Body of pancreas (tissue), 4 donors: ENCODE measurements at regions not wholly inside any gene's neighbourhood (a gene's known extent, or its start where the extent isn't known, plus 50 kb on each side); places are given as distances from the start of the nearest gene placed in this dataset.

ENCODE experiments used
- ATAC-seq: fragments of 150-250 bp; one replicate; pipeline ENCODE4 v1.9.1; 2016
- DNase-seq, 4 donors: peaks; one replicate each; pipeline ENCODE4 v3.0.0-alpha.2; 2019
- H3K27ac ChIP-seq, 4 donors: fragments of 200-600 bp; sonication (generic); 1 replicate in 3 of 4; 2 replicates in 1 of 4; pipeline versions ENCODE4 v1.5.1 to v1.6.1; 2016 to 2019; ENCODE audit warnings: mild to moderate bottlenecking in 1 of 4, mixed read lengths in 1 of 4, moderate library complexity in 1 of 4
- H3K27me3 ChIP-seq, 2 donors: fragments of 200-600 bp; sonication (generic); one replicate each; pipeline ENCODE4 v1.6.0; 2016; ENCODE audit warnings: mild to moderate bottlenecking in 1 of 2
- H3K36me3 ChIP-seq, 2 donors: fragments of 200-600 bp; sonication (generic); replicated peaks in 1 of 2; 2 replicates each; pipeline ENCODE4 v1.5.1; 2016; ENCODE audit warnings: low read depth in 2 of 2; ENCODE audit not compliant: insufficient read depth in 1 of 2
- H3K4me1 ChIP-seq: fragments of 200-600 bp; sonication (generic); one replicate; pipeline ENCODE4 v1.6.0; 2016
- H3K4me3 ChIP-seq, 2 donors: fragments of 200-600 bp; sonication (generic); 1 replicate in 1 of 2; 2 replicates in 1 of 2; pipeline ENCODE4 v1.5.1; 2016 to 2019
- H3K9me3 ChIP-seq, 3 donors: fragments of 200-600 bp; sonication (generic); 1 replicate in 2 of 3; 2 replicates in 1 of 3; pipeline ENCODE4 v1.5.1; 2016
- POLR2A ChIP-seq, 3 donors: fragments of 450-650 bp; IDR thresholded peaks; one replicate each; pipeline ENCODE4 v1.6.1; 2016; ENCODE audit warnings: antibody characterized with exemption in 3 of 3, mild to moderate bottlenecking in 2 of 3
- WGBS, 2 donors: methylation state at CpG; one replicate each; pipeline ENCODE4 v1.1.5; 2017; 5-methylcytosine and 5-hydroxymethylcytosine counted together
- intact Hi-C: fragments of 100-400 bp; cut with DNase I; formaldehyde crosslinking; loops from one replicate; pipeline ENCODE4 v1.15.1; 2023
- TF ChIP-seq, protein P1 (sequence below), 7 experiments: fragments of 450-650 bp in 4 of 7; fragments of 200-600 bp in 3 of 7; sonication (generic) in 3 of 7; IDR thresholded peaks; one replicate each; pipeline ENCODE4 v1.5.1; 2016 to 2019; ENCODE audit warnings: antibody characterized with exemption in 7 of 7

- no peaks in the 10 kb centered on the region for H3K27me3 ChIP-seq
- no peak overlapping the region for H3K4me3 ChIP-seq
- ATAC-seq: no peak
- DNase-seq: no peak
- no peaks in the 10 kb centered on the region for H3K9me3 ChIP-seq
- no peaks in the 10 kb centered on the region for H3K4me1 ChIP-seq
- TF ChIP-seq POLR2A (IDR thresholded peaks at IDR 0.05): no peak
- TF ChIP-seq, protein P1, sequence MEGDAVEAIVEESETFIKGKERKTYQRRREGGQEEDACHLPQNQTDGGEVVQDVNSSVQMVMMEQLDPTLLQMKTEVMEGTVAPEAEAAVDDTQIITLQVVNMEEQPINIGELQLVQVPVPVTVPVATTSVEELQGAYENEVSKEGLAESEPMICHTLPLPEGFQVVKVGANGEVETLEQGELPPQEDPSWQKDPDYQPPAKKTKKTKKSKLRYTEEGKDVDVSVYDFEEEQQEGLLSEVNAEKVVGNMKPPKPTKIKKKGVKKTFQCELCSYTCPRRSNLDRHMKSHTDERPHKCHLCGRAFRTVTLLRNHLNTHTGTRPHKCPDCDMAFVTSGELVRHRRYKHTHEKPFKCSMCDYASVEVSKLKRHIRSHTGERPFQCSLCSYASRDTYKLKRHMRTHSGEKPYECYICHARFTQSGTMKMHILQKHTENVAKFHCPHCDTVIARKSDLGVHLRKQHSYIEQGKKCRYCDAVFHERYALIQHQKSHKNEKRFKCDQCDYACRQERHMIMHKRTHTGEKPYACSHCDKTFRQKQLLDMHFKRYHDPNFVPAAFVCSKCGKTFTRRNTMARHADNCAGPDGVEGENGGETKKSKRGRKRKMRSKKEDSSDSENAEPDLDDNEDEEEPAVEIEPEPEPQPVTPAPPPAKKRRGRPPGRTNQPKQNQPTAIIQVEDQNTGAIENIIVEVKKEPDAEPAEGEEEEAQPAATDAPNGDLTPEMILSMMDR (IDR thresholded peaks at IDR 0.05): no peak
- no peaks in the 10 kb centered on the region for H3K36me3 ChIP-seq
- no peak overlapping the region for H3K27ac ChIP-seq
- intact Hi-C loops: no loop called here
Measured at GRCh38 chr4:136017556-136017955, 1514.7 kb downstream of the PCDH18 start.

- Histone ChIP-seq H3K36me3 (no peaks in the 10 kb centered on the region), H3K27me3 (no peaks in the 10 kb centered on the region), H3K4me3 (no peak overlapping the region), H3K9me3 (no peaks in the 10 kb centered on the region), H3K27ac (no peak overlapping the region), H3K4me1 (no peaks in the 10 kb centered on the region)
- intact Hi-C loops: no loop called here
- DNase-seq (no peak), ATAC-seq (no peak)
- no peak for TF ChIP-seq POLR2A (IDR thresholded peaks at IDR 0.05)
- TF ChIP-seq, protein P1 (IDR thresholded peaks at IDR 0.05): no peak
- 58 to 66% methylated on average over 1 of the region's 1 CpG for WGBS, 2 donors
Measured at GRCh38 chr4:136012220-136012619, 1520.1 kb downstream of the PCDH18 start.

DNA sequence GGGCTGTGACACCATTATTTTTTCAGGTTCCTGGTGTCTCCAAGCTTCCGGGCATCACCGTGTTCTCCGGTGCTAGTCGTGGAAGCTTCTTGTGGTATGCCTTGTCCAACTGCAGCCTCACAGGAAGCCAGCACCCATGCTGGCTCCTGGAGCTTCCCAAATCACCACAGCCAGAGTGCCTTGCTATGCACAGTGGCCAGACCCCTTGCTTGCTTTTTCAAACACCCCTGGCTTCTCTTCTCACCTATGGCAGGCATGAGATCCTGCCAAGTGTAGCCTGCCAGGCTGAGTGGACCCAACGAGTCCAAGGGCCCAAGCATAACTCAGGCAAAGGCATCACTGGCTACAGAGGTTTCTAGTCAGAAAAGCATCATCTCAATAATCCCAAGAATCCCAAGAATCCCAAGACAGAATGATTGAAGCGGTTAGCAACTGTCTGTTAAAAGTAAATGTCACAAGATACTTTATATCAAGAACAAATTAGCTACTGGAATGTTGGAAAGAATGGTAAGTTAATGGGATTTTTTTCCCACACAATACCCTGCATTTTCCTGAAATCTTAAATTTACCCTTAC lies 1522.9 kb downstream of the PCDH18 start:
- 76 to 79% methylated on average over 6 of the region's 6 CpGs for WGBS, 2 donors
- ATAC-seq (no peak), DNase-seq (no peak)
- Histone ChIP-seq H3K4me3 (no peak overlapping the region), H3K9me3 (no peaks in the 10 kb centered on the region), H3K36me3 (no peaks in the 10 kb centered on the region), H3K27me3 (no peaks in the 10 kb centered on the region), H3K27ac (no peak overlapping the region), H3K4me1 (no peaks in the 10 kb centered on the region)
- TF ChIP-seq POLR2A (IDR thresholded peaks at IDR 0.05): no peak
- TF ChIP-seq, protein P1 (IDR thresholded peaks at IDR 0.05): no peak
- intact Hi-C loops: no loop called here

- DNase-seq (no peak), ATAC-seq (no peak)
- H3K27me3 ChIP-seq: no peaks in the 10 kb centered on the region
- no peaks in the 10 kb centered on the region for H3K9me3 ChIP-seq
- no peaks in the 10 kb centered on the region for H3K4me1 ChIP-seq
- TF ChIP-seq, protein P1 (IDR thresholded peaks at IDR 0.05): no peak
- no peak for TF ChIP-seq POLR2A (IDR thresholded peaks at IDR 0.05)
- no peaks in the 10 kb centered on the region for H3K36me3 ChIP-seq
- no peak overlapping the region for H3K4me3 ChIP-seq
- 56 to 75% methylated on average over 3 to 4 of the region's 4 CpGs for WGBS, 2 donors
- intact Hi-C loops: no loop called here
- H3K27ac ChIP-seq: no peak overlapping the region
Measured at GRCh38 chr4:136007991-136008390, 1524.3 kb downstream of the PCDH18 start.

DNA sequence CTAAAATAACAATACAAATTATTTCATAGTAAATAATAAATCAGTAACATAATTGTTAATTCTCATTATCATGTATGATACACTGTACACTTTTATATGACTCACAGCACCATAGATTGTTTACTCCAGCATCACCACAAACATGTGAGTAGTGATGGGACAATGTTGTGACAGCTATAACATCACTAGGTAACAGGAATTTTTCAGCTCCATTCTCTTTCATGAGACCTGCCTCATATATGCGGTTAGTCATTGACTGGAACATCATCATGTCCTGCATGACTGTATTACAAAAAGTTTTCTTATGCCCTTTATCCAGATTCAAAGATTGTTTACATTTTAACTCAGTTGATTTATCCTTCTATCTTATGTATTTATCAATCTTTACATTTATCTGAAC lies 1530.0 kb downstream of the PCDH18 start:
- Histone ChIP-seq H3K27ac (no peak overlapping the region), H3K9me3 (no peaks in the 10 kb centered on the region), H3K4me3 (no peak overlapping the region), H3K27me3 (no peaks in the 10 kb centered on the region), H3K4me1 (no peaks in the 10 kb centered on the region), H3K36me3 (no peaks in the 10 kb centered on the region)
- DNase-seq (no peak), ATAC-seq (no peak)
- 75 to 94% methylated on average over 1 of the region's 1 CpG for WGBS, 2 donors
- intact Hi-C loops: no loop called here
- TF ChIP-seq POLR2A (IDR thresholded peaks at IDR 0.05): no peak
- TF ChIP-seq, protein P1 (IDR thresholded peaks at IDR 0.05): no peak
